ENCODE measurements at regions not wholly inside any gene's neighbourhood (a gene's known extent, or its start where the extent isn't known, plus 50 kb on each side); places are given as distances from the start of the nearest gene placed in this dataset.

GRCh38 chr3:804211-804610 lies 288.6 kb upstream of the CNTN6 start:
- H3K9me2 ChIP-seq (ENCODE audit: insufficient read depth) = no peaks in the 10 kb centered on the region
- 19 to 24% methylated on average over 2 of the region's 2 CpGs for WGBS, 2 experiments (ENCODE audit: low coverage in 1 of 2, low lambda C conversion rate in 2 of 2, missing lambda C conversion rate in 2 of 2)

GRCh38 chr3:805326-805725 lies 287.5 kb upstream of the CNTN6 start:
- no peaks in the 10 kb centered on the region for H3K36me3 ChIP-seq (ENCODE audit: low read depth)
- no peaks in the 10 kb centered on the region for H3K79me2 ChIP-seq (ENCODE audit: insufficient read depth)
- H3K4me1 ChIP-seq (ENCODE audit: insufficient read depth) = no peaks in the 10 kb centered on the region
- in situ Hi-C loops (cut with MboI) = no loop called here
- WGBS, 2 experiments (ENCODE audit: low coverage in 1 of 2, low lambda C conversion rate in 2 of 2, missing lambda C conversion rate in 2 of 2) = 25 to 26% methylated on average over 1 of the region's 1 CpG
- no peaks in the 10 kb centered on the region for H3K9me2 ChIP-seq (ENCODE audit: insufficient read depth)
- no peaks in the 10 kb centered on the region for H4K20me1 ChIP-seq (ENCODE audit: insufficient read depth)
- no peak overlapping the region for H3K9ac ChIP-seq
- no peak overlapping the region for H3K4me2 ChIP-seq (ENCODE audit: unreplicated experiment)
- H3K27ac ChIP-seq = no peak overlapping the region
- H3K9me3 ChIP-seq (ENCODE audit: low read depth) = no peaks in the 10 kb centered on the region
- no peaks in the 10 kb centered on the region for H3F3A ChIP-seq (ENCODE audit: insufficient read depth)
- no peaks in the 10 kb centered on the region for H3K27me3 ChIP-seq (replicated peaks; ENCODE audit: insufficient read depth)
- DNase-seq = no peak
- H2AFZ ChIP-seq = no peak overlapping the region
- H3K4me3 ChIP-seq = no peak overlapping the region
- TF ChIP-seq EZH2phosphoT487 (IDR thresholded peaks at IDR 0.05; ENCODE audit: insufficient read depth, low read depth) (no peak), EZH2 (IDR thresholded peaks at IDR 0.05; ENCODE audit: insufficient read depth, poor library complexity, severe bottlenecking) (no peak)

More at GRCh38 chr3:804211-804610, 288.6 kb upstream of the CNTN6 start:
- Histone ChIP-seq H3F3A (ENCODE audit: insufficient read depth) (no peaks in the 10 kb centered on the region), H2AFZ (no peak overlapping the region), H3K27me3 (replicated peaks; ENCODE audit: insufficient read depth) (no peaks in the 10 kb centered on the region), H3K79me2 (ENCODE audit: insufficient read depth) (no peaks in the 10 kb centered on the region), H3K4me1 (ENCODE audit: insufficient read depth) (no peaks in the 10 kb centered on the region), H3K4me2 (ENCODE audit: unreplicated experiment) (no peak overlapping the region), H3K4me3 (no peak overlapping the region), H3K27ac (no peak overlapping the region), H3K36me3 (ENCODE audit: low read depth) (no peaks in the 10 kb centered on the region), H3K9ac (no peak overlapping the region), H4K20me1 (ENCODE audit: insufficient read depth) (no peaks in the 10 kb centered on the region), H3K9me3 (ENCODE audit: low read depth) (no peaks in the 10 kb centered on the region)
- in situ Hi-C loops (cut with MboI) = no loop called here
- TF ChIP-seq EZH2phosphoT487 (IDR thresholded peaks at IDR 0.05; ENCODE audit: insufficient read depth, low read depth) (no peak), EZH2 (IDR thresholded peaks at IDR 0.05; ENCODE audit: insufficient read depth, poor library complexity, severe bottlenecking) (no peak)
- no peak for DNase-seq

- Histone ChIP-seq H3K9me3 (ENCODE audit: low read depth) (no peaks in the 10 kb centered on the region), H3K9ac (no peak overlapping the region), H3K4me2 (ENCODE audit: unreplicated experiment) (no peak overlapping the region), H2AFZ (no peak overlapping the region), H3K27me3 (replicated peaks; ENCODE audit: insufficient read depth) (no peaks in the 10 kb centered on the region), H3K27ac (no peak overlapping the region), H3K4me3 (no peak overlapping the region), H4K20me1 (ENCODE audit: insufficient read depth) (no peaks in the 10 kb centered on the region), H3F3A (ENCODE audit: insufficient read depth) (no peaks in the 10 kb centered on the region), H3K4me1 (ENCODE audit: insufficient read depth) (no peaks in the 10 kb centered on the region), H3K36me3 (ENCODE audit: low read depth) (no peaks in the 10 kb centered on the region), H3K9me2 (ENCODE audit: insufficient read depth) (no peaks in the 10 kb centered on the region), H3K79me2 (ENCODE audit: insufficient read depth) (no peaks in the 10 kb centered on the region)
- WGBS, 2 experiments (ENCODE audit: low coverage in 1 of 2, low lambda C conversion rate in 2 of 2, missing lambda C conversion rate in 2 of 2) = 44 to 62% methylated on average over 2 of the region's 2 CpGs
- in situ Hi-C loops (cut with MboI) = no loop called here
- TF ChIP-seq EZH2 (IDR thresholded peaks at IDR 0.05; ENCODE audit: insufficient read depth, poor library complexity, severe bottlenecking) (no peak), EZH2phosphoT487 (IDR thresholded peaks at IDR 0.05; ENCODE audit: insufficient read depth, low read depth) (no peak)
- no peak for DNase-seq
These were observed 286.8 kb upstream of the CNTN6 start for GRCh38 chr3:806006-806405.

GRCh38 chr3:816605-817004 lies 276.2 kb upstream of the CNTN6 start:
- Histone ChIP-seq H3K9me2 (ENCODE audit: insufficient read depth) (no peaks in the 10 kb centered on the region), H3K27me3 (replicated peaks; ENCODE audit: insufficient read depth) (no peaks in the 10 kb centered on the region), H4K20me1 (ENCODE audit: insufficient read depth) (no peaks in the 10 kb centered on the region), H3F3A (ENCODE audit: insufficient read depth) (no peaks in the 10 kb centered on the region), H3K9ac (no peak overlapping the region), H3K79me2 (ENCODE audit: insufficient read depth) (no peaks in the 10 kb centered on the region), H3K4me3 (no peak overlapping the region), H3K4me1 (ENCODE audit: insufficient read depth) (no peaks in the 10 kb centered on the region), H2AFZ (no peak overlapping the region), H3K4me2 (ENCODE audit: unreplicated experiment) (no peak overlapping the region), H3K27ac (no peak overlapping the region), H3K36me3 (ENCODE audit: low read depth) (no peaks in the 10 kb centered on the region), H3K9me3 (ENCODE audit: low read depth) (no peaks in the 10 kb centered on the region)
- 13 to 21% methylated on average over 5 of the region's 5 CpGs for WGBS, 2 experiments (ENCODE audit: low coverage in 1 of 2, low lambda C conversion rate in 2 of 2, missing lambda C conversion rate in 2 of 2)
- in situ Hi-C loops (cut with MboI) = no loop called here
- TF ChIP-seq EZH2phosphoT487 (IDR thresholded peaks at IDR 0.05; ENCODE audit: insufficient read depth, low read depth) (no peak), EZH2 (IDR thresholded peaks at IDR 0.05; ENCODE audit: insufficient read depth, poor library complexity, severe bottlenecking) (no peak)
- DNase-seq = no peak

GRCh38 chr3:834679-835078 lies 258.1 kb upstream of the CNTN6 start:
- H3K9me2 ChIP-seq (ENCODE audit: insufficient read depth) = no peaks in the 10 kb centered on the region

More at GRCh38 chr3:834679-835078, 258.1 kb upstream of the CNTN6 start:
- Histone ChIP-seq H3K27me3 (replicated peaks; ENCODE audit: insufficient read depth) (no peaks in the 10 kb centered on the region), H3F3A (ENCODE audit: insufficient read depth) (no peaks in the 10 kb centered on the region), H4K20me1 (ENCODE audit: insufficient read depth) (no peaks in the 10 kb centered on the region), H3K4me2 (ENCODE audit: unreplicated experiment) (no peak overlapping the region), H3K36me3 (ENCODE audit: low read depth) (no peaks in the 10 kb centered on the region), H3K4me3 (no peak overlapping the region), H3K27ac (no peak overlapping the region), H3K9ac (no peak overlapping the region), H3K9me3 (ENCODE audit: low read depth) (no peaks in the 10 kb centered on the region), H2AFZ (no peak overlapping the region), H3K79me2 (ENCODE audit: insufficient read depth) (no peaks in the 10 kb centered on the region), H3K4me1 (ENCODE audit: insufficient read depth) (no peaks in the 10 kb centered on the region)
- WGBS, 2 experiments (ENCODE audit: low coverage in 1 of 2, low lambda C conversion rate in 2 of 2, missing lambda C conversion rate in 2 of 2) = 36 to 38% methylated on average over 1 of the region's 1 CpG
- no peak for DNase-seq
- no peak for TF ChIP-seq EZH2phosphoT487 (IDR thresholded peaks at IDR 0.05; ENCODE audit: insufficient read depth, low read depth)
- no peak for TF ChIP-seq EZH2 (IDR thresholded peaks at IDR 0.05; ENCODE audit: insufficient read depth, poor library complexity, severe bottlenecking)
- in situ Hi-C loops (cut with MboI) = no loop called here
